Activated T-cell treated with anti-CD3 and anti-CD28 coated beads, Interleukin-2, amount 50 U/mL, for 4 hours (primary cell): ENCODE measurements at regions not wholly inside any gene's neighbourhood (a gene's known extent, or its start where the extent isn't known, plus 50 kb on each side); places are given as distances from the start of the nearest gene placed in this dataset.

Experiments
- ATAC-seq, 2 donors: fragments of 200-7000 bp; cut with Tn5 transposase; one replicate each; pipeline ENCODE4 v1.10.0; 2021
- DNase-seq: peaks from one replicate; pipeline ENCODE4 v3.0.0-alpha.2; 2020
- H3K27me3 Mint-ChIP-seq: one replicate; pipeline ENCODE4 v1.8.0; 2021; ENCODE audit warnings: low read depth, mixed read lengths
- H3K36me3 Mint-ChIP-seq: one replicate; pipeline ENCODE4 v1.8.0; 2022; ENCODE audit warnings: mixed read lengths; ENCODE audit not compliant: insufficient read depth
- H3K4me1 Mint-ChIP-seq: one replicate; pipeline ENCODE4 v1.8.0; 2021; ENCODE audit warnings: low read depth, mixed read lengths
- H3K4me3 Mint-ChIP-seq: one replicate; pipeline ENCODE4 v1.8.0; 2021; ENCODE audit warnings: mild to moderate bottlenecking, moderate library complexity, mixed read lengths
- H3K9me3 Mint-ChIP-seq: one replicate; pipeline ENCODE4 v1.8.0; 2021; ENCODE audit warnings: mixed read lengths

DNA sequence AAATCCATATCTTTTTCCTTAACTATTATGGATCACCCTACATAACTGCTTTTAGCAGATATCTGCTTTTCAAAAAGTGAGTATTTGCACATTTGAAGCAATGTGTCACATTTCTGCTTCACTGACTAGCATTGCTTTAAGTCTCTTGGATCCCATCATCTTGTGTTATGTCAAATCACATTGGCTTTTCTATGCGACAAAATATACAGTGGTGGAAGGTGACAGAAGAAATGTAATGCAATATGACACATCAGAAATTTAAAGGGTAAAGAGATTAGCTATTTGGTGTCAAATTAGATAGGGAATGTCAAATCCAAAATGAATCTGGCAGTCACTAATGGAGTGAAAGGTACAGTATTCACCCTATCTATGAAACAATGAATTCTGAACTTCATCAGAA is 1282.1 kb upstream of the PCDH20 start:
- Mint-ChIP-seq H3K27me3 (no peaks in the 10 kb centered on the region), H3K9me3 (peaks cover 10% of the 10 kb centered on the region), H3K36me3 (no peaks in the 10 kb centered on the region), H3K4me1 (no peaks in the 10 kb centered on the region), H3K4me3 (no peak overlapping the region)
- no peak for ATAC-seq
- DNase-seq: no peak

- Mint-ChIP-seq H3K4me1 (no peaks in the 10 kb centered on the region), H3K4me3 (no peak overlapping the region), H3K9me3 (peaks cover 16% of the 10 kb centered on the region), H3K36me3 (no peaks in the 10 kb centered on the region), H3K27me3 (no peaks in the 10 kb centered on the region)
- ATAC-seq (no peak), DNase-seq (no peak)
These were observed 1280.8 kb upstream of the PCDH20 start for GRCh38 chr13:62696490-62696889.

DNA sequence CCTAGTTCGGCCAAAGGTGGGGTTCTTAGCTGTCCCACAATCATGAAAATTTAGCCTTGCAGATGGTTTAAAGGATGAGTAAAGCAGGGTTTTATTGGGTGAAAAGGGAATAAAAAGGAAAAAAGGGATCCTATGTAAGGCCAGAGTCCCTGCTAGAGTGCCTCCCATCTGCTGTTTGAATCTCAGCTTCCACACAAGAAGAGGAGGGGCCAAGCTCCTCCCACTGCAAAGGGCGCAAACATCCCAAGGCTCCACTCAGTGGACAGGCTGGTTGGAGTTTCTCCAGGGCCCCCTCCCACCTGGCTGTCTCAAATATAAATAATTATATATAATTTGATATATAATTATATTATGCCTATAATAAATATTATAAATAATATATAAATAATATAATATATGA is 1272.1 kb upstream of the PCDH20 start:
- Mint-ChIP-seq H3K9me3 (peaks cover 6% of the 10 kb centered on the region), H3K4me1 (no peaks in the 10 kb centered on the region), H3K27me3 (no peaks in the 10 kb centered on the region), H3K4me3 (no peak overlapping the region), H3K36me3 (no peaks in the 10 kb centered on the region)
- DNase-seq (no peak), ATAC-seq (no peak)

- no peaks in the 10 kb centered on the region for H3K4me1 Mint-ChIP-seq
- H3K27me3 Mint-ChIP-seq: no peaks in the 10 kb centered on the region
- no peaks in the 10 kb centered on the region for H3K36me3 Mint-ChIP-seq
- no peak for ATAC-seq
- H3K9me3 Mint-ChIP-seq: peaks cover 3% of the 10 kb centered on the region
- no peak for DNase-seq
- H3K4me3 Mint-ChIP-seq: no peak overlapping the region
These were observed 1268.7 kb upstream of the PCDH20 start for GRCh38 chr13:62684359-62684758.

GRCh38 chr13:62682788-62683187 is 1267.1 kb upstream of the PCDH20 start:
- no peak overlapping the region for H3K4me3 Mint-ChIP-seq
- ATAC-seq (no peak), DNase-seq (no peak)
- peaks cover 6% of the 10 kb centered on the region for H3K9me3 Mint-ChIP-seq
- no peaks in the 10 kb centered on the region for H3K27me3 Mint-ChIP-seq
- H3K4me1 Mint-ChIP-seq: no peaks in the 10 kb centered on the region
- H3K36me3 Mint-ChIP-seq: no peaks in the 10 kb centered on the region

DNA sequence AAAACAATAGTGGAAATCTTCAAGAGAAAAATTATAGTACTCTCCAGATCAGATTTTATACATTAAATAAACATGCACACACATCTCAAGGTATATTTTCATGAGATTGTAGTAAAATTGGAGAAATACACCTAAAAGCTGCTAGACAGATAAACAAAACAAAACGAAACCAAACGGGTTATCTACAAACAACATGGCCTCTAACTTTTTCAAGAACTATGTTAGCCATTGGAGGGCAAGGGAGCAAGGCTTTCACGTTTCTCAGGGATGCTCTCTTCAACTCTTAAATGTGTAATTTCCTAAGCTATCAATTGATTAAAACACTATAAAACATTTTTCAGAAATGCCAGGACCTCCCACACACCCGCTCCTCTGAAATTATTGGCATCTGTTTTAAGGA is 1262.4 kb upstream of the PCDH20 start:
- Mint-ChIP-seq H3K36me3 (no peaks in the 10 kb centered on the region), H3K27me3 (no peaks in the 10 kb centered on the region), H3K9me3 (peaks cover 21% of the 10 kb centered on the region), H3K4me1 (no peaks in the 10 kb centered on the region), H3K4me3 (no peak overlapping the region)
- DNase-seq: no peak
- ATAC-seq: no peak

- ATAC-seq (no peak), DNase-seq (no peak)
- peaks cover 10% of the 10 kb centered on the region for H3K9me3 Mint-ChIP-seq
- no peaks in the 10 kb centered on the region for H3K27me3 Mint-ChIP-seq
- no peak overlapping the region for H3K4me3 Mint-ChIP-seq
- H3K36me3 Mint-ChIP-seq: no peaks in the 10 kb centered on the region
- H3K4me1 Mint-ChIP-seq: no peaks in the 10 kb centered on the region
These were observed 1248.1 kb upstream of the PCDH20 start for GRCh38 chr13:62663767-62664166.

DNA sequence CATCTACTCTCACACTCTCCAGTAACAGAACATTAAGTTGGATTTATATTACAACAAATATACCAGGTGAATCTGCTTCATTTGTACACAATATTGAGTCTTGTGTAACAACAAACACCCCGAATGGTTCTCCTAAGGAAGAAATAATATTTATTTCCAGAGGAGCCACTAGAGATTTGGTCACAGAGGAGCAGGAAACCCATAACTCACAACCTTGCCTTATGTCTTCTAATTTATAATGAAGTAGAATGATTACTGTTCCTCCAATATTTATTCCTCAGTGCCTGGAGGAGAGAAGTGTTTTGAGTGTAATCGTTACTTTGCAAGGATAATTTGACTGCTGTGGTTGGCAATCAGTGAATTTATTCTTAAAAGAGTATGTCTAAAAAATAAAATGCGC is 1243.7 kb upstream of the PCDH20 start:
- DNase-seq: no peak
- Mint-ChIP-seq H3K9me3 (peaks cover 14% of the 10 kb centered on the region), H3K27me3 (no peaks in the 10 kb centered on the region), H3K4me3 (no peak overlapping the region), H3K4me1 (no peaks in the 10 kb centered on the region), H3K36me3 (no peaks in the 10 kb centered on the region)
- no peak for ATAC-seq

GRCh38 chr13:62653371-62653770 is 1237.7 kb upstream of the PCDH20 start:
- no peak overlapping the region for H3K4me3 Mint-ChIP-seq
- H3K27me3 Mint-ChIP-seq: no peaks in the 10 kb centered on the region
- DNase-seq (no peak), ATAC-seq (no peak)
- H3K36me3 Mint-ChIP-seq: no peaks in the 10 kb centered on the region
- H3K9me3 Mint-ChIP-seq: peaks cover 4% of the 10 kb centered on the region
- H3K4me1 Mint-ChIP-seq: no peaks in the 10 kb centered on the region

GRCh38 chr13:62643799-62644524 is 1228.3 kb upstream of the PCDH20 start:
- Mint-ChIP-seq H3K36me3 (no peaks in the 10 kb centered on the region), H3K4me3 (no peak overlapping the region)

GRCh38 chr13:62643007-62643483 is 1227.4 kb upstream of the PCDH20 start:
- no peaks in the 10 kb centered on the region for H3K27me3 Mint-ChIP-seq
- H3K4me1 Mint-ChIP-seq: no peaks in the 10 kb centered on the region
- no peaks in the 10 kb centered on the region for H3K36me3 Mint-ChIP-seq
- H3K4me3 Mint-ChIP-seq: no peak overlapping the region
- peaks cover 18% of the 10 kb centered on the region for H3K9me3 Mint-ChIP-seq
- ATAC-seq (peak; percentile 81 to 84), DNase-seq (no peak)

More at GRCh38 chr13:62643799-62644524, 1228.3 kb upstream of the PCDH20 start:
- Mint-ChIP-seq H3K27me3 (no peaks in the 10 kb centered on the region), H3K4me1 (no peaks in the 10 kb centered on the region), H3K9me3 (peaks cover 18% of the 10 kb centered on the region)
- ATAC-seq (no peak), DNase-seq (no peak)

DNA sequence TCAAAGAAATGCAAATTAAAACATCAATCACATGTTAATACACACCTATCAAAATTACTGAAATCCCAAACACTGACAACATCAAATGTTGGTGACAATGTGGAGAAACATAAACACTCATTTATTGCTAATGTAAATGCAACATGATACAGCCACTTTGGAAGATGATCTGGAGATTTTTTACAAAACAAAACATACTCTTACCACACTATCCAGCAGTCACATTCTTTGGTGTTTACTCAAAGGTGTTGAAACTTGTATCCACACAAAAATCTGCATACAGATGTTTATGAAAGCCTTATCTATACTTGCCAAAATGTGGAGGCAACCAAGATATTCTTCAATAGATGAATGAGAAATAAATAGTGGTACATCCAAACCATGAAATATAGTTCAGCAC is 1219.5 kb upstream of the PCDH20 start:
- no peaks in the 10 kb centered on the region for H3K36me3 Mint-ChIP-seq
- H3K4me3 Mint-ChIP-seq: no peak overlapping the region
- DNase-seq: no peak
- peaks cover 8% of the 10 kb centered on the region for H3K9me3 Mint-ChIP-seq
- no peaks in the 10 kb centered on the region for H3K4me1 Mint-ChIP-seq
- H3K27me3 Mint-ChIP-seq: no peaks in the 10 kb centered on the region
- ATAC-seq: no peak

DNA sequence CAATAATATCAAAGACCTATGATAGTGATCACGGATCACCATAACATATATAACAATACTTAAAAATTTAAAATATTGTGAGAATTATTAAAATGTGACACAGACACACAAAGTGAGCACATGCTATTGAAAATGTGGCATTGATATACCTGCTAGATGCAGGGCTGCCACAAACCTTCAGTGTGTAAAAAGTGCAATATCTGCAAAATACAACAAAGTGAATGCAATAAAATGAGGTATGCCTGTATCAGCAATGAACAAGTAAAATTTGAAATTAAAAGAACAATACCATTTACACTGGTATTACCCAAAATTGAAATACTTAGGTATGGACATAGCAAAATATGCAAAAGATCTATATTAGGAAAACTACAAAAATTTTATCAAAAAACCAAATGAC is 1217.8 kb upstream of the PCDH20 start:
- ATAC-seq (no peak), DNase-seq (no peak)
- Mint-ChIP-seq H3K4me1 (no peaks in the 10 kb centered on the region), H3K9me3 (peaks cover 14% of the 10 kb centered on the region), H3K4me3 (no peak overlapping the region), H3K27me3 (no peaks in the 10 kb centered on the region), H3K36me3 (no peaks in the 10 kb centered on the region)

DNA sequence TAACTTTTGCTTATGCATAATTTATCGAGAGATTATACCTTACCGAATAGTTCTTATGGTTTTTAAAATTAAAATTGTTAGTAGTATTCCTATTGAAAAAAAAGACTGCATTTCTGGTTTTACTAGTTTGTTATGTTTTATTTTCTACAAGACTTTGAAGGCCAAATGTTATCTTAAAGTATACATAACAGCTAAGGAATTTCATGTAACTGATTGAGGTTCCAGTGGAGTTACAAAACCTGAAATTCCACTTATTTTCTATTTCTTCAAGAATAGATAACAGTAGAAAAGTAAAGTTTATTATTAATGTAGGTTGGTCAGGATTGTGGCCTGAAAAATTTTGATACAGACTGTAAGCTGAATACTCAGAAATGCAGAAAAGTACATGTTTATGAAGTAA is 1216.0 kb upstream of the PCDH20 start:
- Mint-ChIP-seq H3K36me3 (no peaks in the 10 kb centered on the region), H3K4me3 (no peak overlapping the region)
- no peak for ATAC-seq

GRCh38 chr13:62631124-62631523 is 1215.5 kb upstream of the PCDH20 start:
- no peak overlapping the region for H3K4me3 Mint-ChIP-seq
- H3K36me3 Mint-ChIP-seq: no peaks in the 10 kb centered on the region
- DNase-seq: no peak
- no peaks in the 10 kb centered on the region for H3K4me1 Mint-ChIP-seq
- H3K27me3 Mint-ChIP-seq: no peaks in the 10 kb centered on the region
- H3K9me3 Mint-ChIP-seq: peaks cover 9% of the 10 kb centered on the region
- no peak for ATAC-seq

More for the DNA sequence above, 1216.0 kb upstream of the PCDH20 start:
- no peak for DNase-seq
- Mint-ChIP-seq H3K4me1 (no peaks in the 10 kb centered on the region), H3K9me3 (peaks cover 10% of the 10 kb centered on the region), H3K27me3 (no peaks in the 10 kb centered on the region)
